OCI-LY7 (cell line): ENCODE measurements at regions not wholly inside any gene's neighbourhood (a gene's known extent, or its start where the extent isn't known, plus 50 kb on each side); places are given as distances from the start of the nearest gene placed in this dataset.

Experiments
- BruUV-seq: library from RNA; stranded (reverse); fragments of 400-500 nt; replicated peaks from 2 replicates; lab custom pipeline; 2021; lab: Mats Ljungman, UMichigan
- CTCF ChIA-PET: fragments of 300-600 bp; sonication (Branson Sonifier 250); formaldehyde crosslinking; loops from one replicate; lab custom pipeline; 2022; ENCODE audit warnings: antibody characterized with exemption; ENCODE audit not compliant: unreplicated experiment; lab: Charles Lee
- POLR2A ChIA-PET: fragments of 300-600 bp; sonication (Branson Sonifier 250); formaldehyde crosslinking; loops from one replicate; lab custom pipeline; 2022; ENCODE audit warnings: antibody characterized with exemption; lab: Charles Lee
- DNase-seq: peaks from one replicate; pipeline ENCODE4 v3.0.0-alpha.2; 2015; ENCODE audit warnings: low spot score
- H2AFZ ChIP-seq: fragments of 200-600 bp; sonication (generic), shearing (Covaris generic); 2 replicates; pipeline ENCODE4 v1.6.1; 2014; ENCODE audit warnings: mild to moderate bottlenecking, antibody characterized with exemption, low read length, moderate library complexity
- H3K27ac ChIP-seq: fragments of 200-600 bp; sonication (generic); 2 replicates; pipeline ENCODE4 v1.5.1; 2014; ENCODE audit warnings: mixed run types, low read depth, mild to moderate bottlenecking, moderate library complexity, low read length, inconsistent platforms; ENCODE audit not compliant: poor library complexity, severe bottlenecking
- H3K36me3 ChIP-seq: fragments of 200-600 bp; sonication (generic); 2 replicates; pipeline ENCODE4 v1.6.1; 2014; ENCODE audit warnings: mild to moderate bottlenecking, antibody characterized with exemption, low read length, moderate library complexity, mixed read lengths; ENCODE audit not compliant: insufficient read depth
- H3K4me1 ChIP-seq: fragments of 200-600 bp; sonication (generic); 2 replicates; pipeline ENCODE4 v1.5.1; 2014; ENCODE audit warnings: mild to moderate bottlenecking, low read length; ENCODE audit not compliant: insufficient read depth, poor library complexity, severe bottlenecking
- H3K4me2 ChIP-seq: fragments of 200-600 bp; sonication (generic); 2 replicates; pipeline ENCODE4 v1.6.1; 2014; ENCODE audit warnings: mild to moderate bottlenecking, low read length
- H3K4me3 ChIP-seq: fragments of 200-600 bp; sonication (generic); 2 replicates; pipeline ENCODE4 v1.5.1; 2014; ENCODE audit warnings: mild to moderate bottlenecking, low read depth, low read length; ENCODE audit not compliant: poor library complexity, severe bottlenecking
- H3K79me2 ChIP-seq: fragments of 200-600 bp; sonication (generic); 2 replicates; pipeline ENCODE4 v1.6.1; 2016; ENCODE audit warnings: low read depth, mild to moderate bottlenecking, low read length, moderate library complexity, mixed read lengths; ENCODE audit not compliant: insufficient read depth
- H3K9me2 ChIP-seq: fragments of 200-600 bp; sonication (generic); 2 replicates; pipeline ENCODE4 v1.6.1; 2016; ENCODE audit warnings: mild to moderate bottlenecking, low read length, mixed read lengths; ENCODE audit not compliant: insufficient read depth
- H3K9me3 ChIP-seq: fragments of 200-600 bp; sonication (generic); 2 replicates; pipeline ENCODE4 v1.6.1; 2014; ENCODE audit warnings: mild to moderate bottlenecking, mixed run types, low read length, mixed read lengths
- H4K20me1 ChIP-seq: fragments of 200-600 bp; sonication (generic); 2 replicates; pipeline ENCODE4 v1.6.1; 2014; ENCODE audit warnings: mild to moderate bottlenecking, antibody characterized with exemption, low read length, moderate library complexity, mixed read lengths; ENCODE audit not compliant: insufficient read depth
- CTCF ChIP-seq: fragments of 200-600 bp; sonication (generic); conservative IDR thresholded peaks from 2 replicates; pipeline ENCODE4 v1.5.1; 2014; ENCODE audit warnings: mild to moderate bottlenecking, antibody characterized with exemption, low read length, moderate library complexity, mixed read lengths
- EZH2phosphoT487 ChIP-seq: fragments of 200-600 bp; sonication (generic); IDR thresholded peaks from 2 replicates; pipeline ENCODE4 v1.6.1; 2018; ENCODE audit warnings: low read depth, borderline replicate concordance, mild to moderate bottlenecking, mixed run types, antibody characterized with exemption, low read length, moderate library complexity, mixed read lengths
- intact Hi-C: fragments of 100-400 bp; cut with micrococcal nuclease; formaldehyde crosslinking; loops from one replicate; pipeline ENCODE4 v1.10.0; 2022; ENCODE audit not compliant: unreplicated experiment

- Histone ChIP-seq H3K4me1 (no peaks in the 10 kb centered on the region), H3K4me2 (no peak overlapping the region), H3K9me2 (no peaks in the 10 kb centered on the region), H4K20me1 (no peaks in the 10 kb centered on the region), H3K79me2 (no peaks in the 10 kb centered on the region), H3K36me3 (no peaks in the 10 kb centered on the region), H3K4me3 (no peak overlapping the region), H2AFZ (no peak overlapping the region), H3K9me3 (no peaks in the 10 kb centered on the region), H3K27ac (no peak overlapping the region)
- CTCF ChIA-PET, result no interaction called here
- no peak for TF ChIP-seq CTCF
- POLR2A ChIA-PET, result no interaction called here
- no peak for DNase-seq
- no TSS peak for BruUV-seq
- intact Hi-C loops, result no loop called here
These were observed 90.5 kb upstream of the ARHGAP32 start for GRCh38 chr11:129282634-129283033.

GRCh38 chr11:129281471-129282415 lies 89.6 kb upstream of the ARHGAP32 start:
- ChIA-PET POLR2A (interaction anchor here (0.6 kb wide), 1 partner anchor 739 kb away, joined by 3 read pairs; no protein-coding TSS in a partner anchor), CTCF (no interaction called here)
- no peak for TF ChIP-seq CTCF
- no peak for TF ChIP-seq EZH2phosphoT487
- H3K4me2 ChIP-seq, result no peak overlapping the region
- H3K79me2 ChIP-seq, result no peaks in the 10 kb centered on the region
- no peaks in the 10 kb centered on the region for H3K9me2 ChIP-seq
- H3K27ac ChIP-seq, result no peak overlapping the region
- intact Hi-C loops, result no loop called here
- no peak overlapping the region for H3K4me3 ChIP-seq
- no peak for DNase-seq
- no peaks in the 10 kb centered on the region for H3K36me3 ChIP-seq
- BruUV-seq, result no TSS peak
- H4K20me1 ChIP-seq, result no peaks in the 10 kb centered on the region
- H3K9me3 ChIP-seq, result no peaks in the 10 kb centered on the region
- H3K4me1 ChIP-seq, result no peaks in the 10 kb centered on the region
- H2AFZ ChIP-seq, result no peak overlapping the region
